Motor neuron (in vitro differentiated cells): ENCODE measurements at regions not wholly inside any gene's neighbourhood (a gene's known extent, or its start where the extent isn't known, plus 50 kb on each side); places are given as distances from the start of the nearest gene placed in this dataset.
A peak's percentile ranks its signal among the peaks of the same experiment; 100 is the strongest.
"Not testable (repeated sequence)": the region's sequence is repeated elsewhere in the genome, so short reads cannot be mapped to it uniquely, and the experiment has no call there.

Source experiments
- ATAC-seq, 8 experiments: fragments of 200-7000 bp; cut with Tn5 transposase; replicated peaks in 6 of 8; 2 replicates each; pipeline ENCODE4 v1.8.0; 2021; ENCODE audit warnings: mild to moderate bottlenecking in 8 of 8, moderate library complexity in 8 of 8
- H3K27ac ChIP-seq, 2 donors: fragments of 250-450 bp; sonication (Bioruptor Pico); 2 replicates each; pipeline ENCODE4 v1.9.0; 2021; ENCODE audit warnings: antibody characterized with exemption in 2 of 2, mild to moderate bottlenecking in 2 of 2, moderate library complexity in 1 of 2
- H3K4me1 ChIP-seq, 2 donors: fragments of 250-450 bp; sonication (Bioruptor Pico); replicated peaks in 1 of 2; 2 replicates each; pipeline ENCODE4 v1.6.1; 2021; ENCODE audit warnings: antibody characterized with exemption in 2 of 2, mild to moderate bottlenecking in 2 of 2, moderate library complexity in 1 of 2
- H3K4me3 ChIP-seq, 5 donors: fragments of 250-450 bp; sonication (Bioruptor Pico); 2 replicates each; pipeline ENCODE4 v1.9.0; 2021; ENCODE audit warnings: antibody characterized with exemption in 5 of 5, mild to moderate bottlenecking in 5 of 5, moderate library complexity in 4 of 5
- WGBS, 10 experiments: fragments of 450-650 bp; shearing (Covaris generic); methylation state at CpG; one replicate each; pipeline ENCODE4 v1.0.0; 2022; 5-methylcytosine and 5-hydroxymethylcytosine counted together
- in situ Hi-C, 9 experiments: fragments of 400-800 bp; cut with MboI; loops; one replicate each; pipeline ENCODE4 v1.15.0; 2021; ENCODE audit warnings: low sequenced_read_pairs in 9 of 9, low pct_unique_long_range_greater_than_20kb in 2 of 9; ENCODE audit not compliant: unreplicated experiment in 9 of 9

GRCh38 chr11:121358760-121359159 lies 66.2 kb downstream of the SC5D start:
- WGBS, 10 experiments = 20 to 83% (median 60%) methylated on average over 1 of the region's 1 CpG; no CpG with 5 or more reads in 7 of the 10 experiments
- ATAC-seq = no peak
- in situ Hi-C loops = no loop called here
- H3K4me1 ChIP-seq = no peaks in the 10 kb centered on the region
- no peak overlapping the region for H3K4me3 ChIP-seq
- H3K27ac ChIP-seq = no peak overlapping the region

- H3K27ac ChIP-seq = no peak overlapping the region
- no peaks in the 10 kb centered on the region for H3K4me1 ChIP-seq
- ATAC-seq = peak in 2 of 8 experiments; percentile 51 to 84
- H3K4me3 ChIP-seq = no peak overlapping the region
- in situ Hi-C loops = no loop called here
These were observed 67.0 kb downstream of the SC5D start for GRCh38 chr11:121359591-121359990.

DNA sequence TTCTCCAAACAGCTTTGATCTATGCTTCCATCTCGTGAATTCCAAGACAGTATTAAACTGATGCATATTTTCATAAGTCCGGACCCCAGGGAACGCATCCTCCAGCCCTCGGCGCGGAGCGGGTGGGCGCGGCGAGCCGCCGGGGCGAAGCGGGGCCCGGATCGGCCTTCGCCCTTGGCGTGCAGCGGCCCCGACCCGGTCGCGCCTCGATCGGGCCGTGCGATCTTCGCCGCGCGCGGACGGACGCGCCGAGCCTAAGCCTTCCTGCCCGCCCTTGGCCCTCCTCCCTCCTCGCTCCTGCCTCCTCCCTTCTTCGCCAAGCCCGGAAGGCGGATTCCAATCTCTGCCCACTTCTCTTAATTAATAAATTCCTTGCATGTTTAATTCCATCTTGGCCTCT lies 70.4 kb downstream of the SC5D start:
- 33 to 100% (median 93%) methylated on average over 1 to 34 of the region's 41 CpGs; no CpG with 5 or more reads in 6 of the 10 experiments for WGBS, 10 experiments
- H3K4me1 ChIP-seq, H3K4me3 ChIP-seq, in situ Hi-C loops, H3K27ac ChIP-seq: not testable (repeated sequence)
- peak in 2 of 8 experiments; percentile 23 to 41 for ATAC-seq

- Histone ChIP-seq H3K27ac (no peak overlapping the region), H3K4me1 (no peaks in the 10 kb centered on the region), H3K4me3 (no peak overlapping the region)
- WGBS, 10 experiments = 40 to 100% (median 82%) methylated on average over 1 to 4 of the region's 4 CpGs; no CpG with 5 or more reads in 2 of the 10 experiments
- in situ Hi-C loops = no loop called here
- no peak for ATAC-seq
These were observed 72.7 kb downstream of the SC5D start for GRCh38 chr11:121365304-121365703.

GRCh38 chr11:121366038-121366437 lies 73.5 kb downstream of the SC5D start:
- ATAC-seq = no peak
- Histone ChIP-seq H3K4me3 (no peak overlapping the region), H3K4me1 (no peaks in the 10 kb centered on the region), H3K27ac (no peak overlapping the region)
- WGBS, 10 experiments = 42 to 100% (median 90%) methylated on average over 2 to 5 of the region's 5 CpGs; no CpG with 5 or more reads in 3 of the 10 experiments
- in situ Hi-C loops = no loop called here

GRCh38 chr11:121367001-121367843 lies 74.7 kb downstream of the SC5D start:
- Histone ChIP-seq H3K27ac (no peak overlapping the region), H3K4me3 (no peak overlapping the region), H3K4me1 (peaks cover 0 to 2% of the 10 kb centered on the region in 2 donors)
- in situ Hi-C loops = no loop called here
- peak in 2 of 8 experiments; percentile 65 to 86 for ATAC-seq
- WGBS, 10 experiments = 0 to 94% (median 81%) methylated on average over 1 to 7 of the region's 8 CpGs; no CpG with 5 or more reads in 2 of the 10 experiments

DNA sequence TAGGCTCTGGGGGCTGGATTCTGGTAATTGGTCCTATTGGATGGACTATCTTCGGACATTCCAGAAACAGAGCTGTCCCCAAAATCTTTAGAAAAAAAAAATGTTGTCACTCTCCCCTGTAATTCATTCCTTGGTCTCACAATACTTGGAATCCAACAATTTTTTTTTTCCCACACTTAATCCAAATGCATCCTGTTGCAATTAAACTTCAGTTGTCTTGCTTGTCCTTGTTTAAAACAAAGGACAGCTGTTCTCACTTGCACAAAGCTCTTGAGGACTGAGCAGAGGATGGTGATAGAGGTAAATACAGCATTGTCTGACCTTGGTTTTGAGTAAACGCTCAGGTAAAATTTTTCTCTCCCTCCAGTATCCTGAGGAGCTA lies 75.3 kb downstream of the SC5D start:
- WGBS, 10 experiments = 0 to 94% (median 70%) methylated on average over 1 to 2 of the region's 2 CpGs
- H3K27ac ChIP-seq = no peak overlapping the region
- no peak for ATAC-seq
- H3K4me1 ChIP-seq = peaks cover 0 to 2% of the 10 kb centered on the region in 2 donors
- no peak overlapping the region for H3K4me3 ChIP-seq
- in situ Hi-C loops = no loop called here

DNA sequence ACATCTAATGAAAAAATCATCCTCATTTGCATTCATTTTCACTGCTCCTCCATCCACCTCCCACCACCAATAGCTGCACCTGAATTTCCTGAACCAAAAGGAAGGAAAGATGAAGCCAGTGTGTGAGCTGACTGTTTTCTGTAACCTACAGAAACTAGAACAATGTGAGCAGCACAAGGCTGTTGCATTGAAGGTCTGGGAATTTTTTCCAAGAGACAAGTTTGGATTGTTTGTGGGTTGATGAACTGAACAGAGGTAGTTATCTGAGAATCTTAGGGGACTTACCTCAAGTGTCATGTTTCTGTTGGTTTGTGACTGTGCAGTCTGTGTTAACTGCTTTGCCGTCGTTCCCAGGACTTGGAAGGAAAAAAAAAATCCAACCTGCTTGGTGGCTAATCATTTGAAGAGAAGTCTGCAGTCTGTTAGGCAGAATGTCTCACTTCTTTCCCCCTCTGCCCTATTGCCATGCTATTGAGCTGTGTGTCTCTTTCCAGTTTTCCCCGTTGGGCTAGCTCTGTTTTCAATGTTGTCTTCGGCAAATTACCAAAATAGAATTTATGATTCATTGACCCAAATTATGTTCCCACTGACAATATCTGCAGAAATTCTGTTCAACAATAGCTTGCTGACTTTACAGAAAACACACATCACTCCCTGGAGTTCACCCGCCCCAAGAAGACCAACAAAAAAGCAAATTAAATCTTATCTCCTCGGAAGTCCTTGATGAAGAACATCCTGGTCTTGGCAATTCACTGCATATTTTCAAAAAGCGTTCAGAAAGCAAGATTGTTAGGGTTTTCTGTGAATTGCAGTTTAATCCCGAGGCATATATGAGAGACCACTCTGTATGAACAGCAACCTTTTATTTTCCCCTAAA lies 76.0 kb downstream of the SC5D start:
- peaks cover 0 to 2% of the 10 kb centered on the region in 2 donors for H3K4me1 ChIP-seq
- no peak overlapping the region for H3K27ac ChIP-seq
- peak in 1 of 8 experiments; percentile 14 for ATAC-seq
- no peak overlapping the region for H3K4me3 ChIP-seq
- 1 to 100% (median 82%) methylated on average over 2 to 8 of the region's 8 CpGs for WGBS, 10 experiments
- in situ Hi-C loops = no loop called here

DNA sequence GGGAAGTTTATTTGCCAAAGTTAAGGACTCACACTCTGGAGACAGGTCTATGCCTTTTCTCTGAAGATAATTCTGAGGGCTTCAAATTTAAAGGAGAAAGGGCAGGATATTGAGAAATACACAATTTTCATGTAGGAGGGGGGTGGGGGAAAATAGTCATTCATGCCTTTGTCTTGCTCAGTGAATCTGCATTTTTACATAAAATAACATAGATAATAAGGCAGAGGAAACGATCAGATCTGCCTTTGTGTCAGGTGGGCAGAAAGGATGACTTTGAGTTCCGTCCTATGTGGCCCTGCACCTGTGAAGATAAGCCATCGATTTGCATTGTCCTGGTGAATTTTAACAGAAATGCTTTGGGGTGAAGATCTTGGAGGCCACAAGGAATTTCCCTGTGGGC lies 76.8 kb downstream of the SC5D start:
- in situ Hi-C loops = no loop called here
- WGBS, 10 experiments = 35 to 80% (median 50%) methylated on average over 1 to 3 of the region's 3 CpGs; no CpG with 5 or more reads in 1 of the 10 experiments
- Histone ChIP-seq H3K27ac (no peak overlapping the region), H3K4me3 (no peak overlapping the region), H3K4me1 (peaks cover 0 to 2% of the 10 kb centered on the region in 2 donors)
- ATAC-seq = no peak

GRCh38 chr11:121372028-121372427 lies 79.5 kb downstream of the SC5D start:
- Histone ChIP-seq H3K4me1 (peaks cover 0 to 2% of the 10 kb centered on the region in 2 donors), H3K27ac (no peak overlapping the region), H3K4me3 (no peak overlapping the region)
- in situ Hi-C loops = no loop called here
- 70 to 90% (median 80%) methylated on average over 1 to 2 of the region's 2 CpGs; no CpG with 5 or more reads in 4 of the 10 experiments for WGBS, 10 experiments
- no peak for ATAC-seq

- 63 to 100% (median 87%) methylated on average over 1 to 5 of the region's 7 CpGs; no CpG with 5 or more reads in 3 of the 10 experiments for WGBS, 10 experiments
- Histone ChIP-seq H3K27ac (no peak overlapping the region), H3K4me1 (peaks cover 0 to 2% of the 10 kb centered on the region in 2 donors), H3K4me3 (no peak overlapping the region)
- in situ Hi-C loops = no loop called here
- ATAC-seq = no peak
These were observed 79.3 kb upstream of the SORL1 start for GRCh38 chr11:121372671-121373429.

GRCh38 chr11:121374286-121374985 lies 77.7 kb upstream of the SORL1 start:
- no peak for ATAC-seq
- 14 to 58% (median 40%) methylated on average over 1 to 2 of the region's 2 CpGs; no CpG with 5 or more reads in 3 of the 10 experiments for WGBS, 10 experiments
- H3K4me1 ChIP-seq = peaks cover 0 to 2% of the 10 kb centered on the region in 2 donors
- in situ Hi-C loops = no loop called here
- H3K4me3 ChIP-seq = no peak overlapping the region
- no peak overlapping the region for H3K27ac ChIP-seq
